ENCODE measurements at regions not wholly inside any gene's neighbourhood (a gene's known extent, or its start where the extent isn't known, plus 50 kb on each side); places are given as distances from the start of the nearest gene placed in this dataset.

GRCh38 chr4:138444260-138444659, 202.1 kb upstream of the SLC7A11 start:
- no peak overlapping the region for H2AK9ac ChIP-seq (replicated peaks; ENCODE audit: low read depth, low read length, poor library complexity)
- no peak overlapping the region for H2BK120ac ChIP-seq (ENCODE audit: low read depth, low read length)
- H3K14ac ChIP-seq (replicated peaks; ENCODE audit: low read depth, low read length): no peak overlapping the region
- in situ Hi-C loops (cut with MboI; ENCODE audit: low sequenced_read_pairs) (no loop called here), intact Hi-C loops (cut with micrococcal nuclease) (no loop called here), dilution Hi-C loops (cut with HindIII; ENCODE audit: low sequenced_read_pairs, unreplicated experiment) (no loop called here)
- no peak overlapping the region for H3K4me3 ChIP-seq (ENCODE audit: insufficient read depth, low read depth, low read length)
- H2BK20ac ChIP-seq (ENCODE audit: low read depth, low read length): no peak overlapping the region
- no peak overlapping the region for H2BK15ac ChIP-seq (ENCODE audit: low read depth, low read length)
- no peak overlapping the region for H3K4me2 ChIP-seq (ENCODE audit: low read depth, low read length)
- no peaks in the 10 kb centered on the region for H4K20me1 ChIP-seq (ENCODE audit: insufficient read depth, low read length)
- no peak overlapping the region for H2AFZ ChIP-seq (replicated peaks; ENCODE audit: low read length, poor library complexity)
- H4K91ac ChIP-seq (ENCODE audit: insufficient read depth, low read depth, low read length): no peak overlapping the region
- no peak overlapping the region for H3K9ac ChIP-seq (ENCODE audit: low read depth, low read length)
- 0 out of 2 replicates have a peak, but pooled peaks cover 3% of the 10 kb centered on the region for H3K9me3 ChIP-seq (ENCODE audit: control insufficient read depth, insufficient read depth, low read length)
- DNase-seq (no peak), ATAC-seq (ENCODE audit: low read depth) (no peak)
- H3K56ac ChIP-seq (ENCODE audit: extremely low read depth, insufficient read depth, low read length): no peak overlapping the region
- no peak overlapping the region for H3K4ac ChIP-seq (ENCODE audit: low read depth, low read length)
- no peak overlapping the region for H2AK5ac ChIP-seq (ENCODE audit: low read depth, low read length)
- no peak overlapping the region for H3K18ac ChIP-seq (ENCODE audit: low read depth, low read length)
- TF ChIP-seq CHD1 (IDR thresholded peaks at IDR 0.05; ENCODE audit: low read depth, low read length) (no peak), POLR2A (IDR thresholded peaks at IDR 0.05; ENCODE audit: low read depth, low read length) (no peak), RFX5 (IDR thresholded peaks at IDR 0.05; ENCODE audit: low read depth, low read length) (no peak), MXI1 (IDR thresholded peaks at IDR 0.05; ENCODE audit: borderline replicate concordance, low read depth, low read length) (no peak), CEBPB (IDR thresholded peaks at IDR 0.05; ENCODE audit: low read depth, low read length) (no peak), USF2 (IDR thresholded peaks at IDR 0.05; ENCODE audit: low read depth, low read length) (no peak), ELK1 (IDR thresholded peaks at IDR 0.05; ENCODE audit: borderline replicate concordance, low read depth, low read length) (no peak), MAFK (IDR thresholded peaks at IDR 0.05; ENCODE audit: low read depth, low read length) (no peak), SMC3 (IDR thresholded peaks at IDR 0.05; ENCODE audit: low read depth, low read length) (no peak), BHLHE40 (IDR thresholded peaks at IDR 0.05; ENCODE audit: low read depth, low read length) (no peak), RAD21 (IDR thresholded peaks at IDR 0.05; ENCODE audit: low read length) (no peak), FOS (IDR thresholded peaks at IDR 0.05; ENCODE audit: low read depth, low read length) (no peak), CTCF (conservative IDR thresholded peaks at IDR 0.05; ENCODE audit: low read depth, low read length) (no peak), RCOR1 (IDR thresholded peaks at IDR 0.05; ENCODE audit: insufficient replicate concordance, low read length) (no peak), MAZ (IDR thresholded peaks at IDR 0.05; ENCODE audit: borderline replicate concordance, low read depth, low read length) (no peak), NFE2L2 (IDR thresholded peaks at IDR 0.05; ENCODE audit: low read depth, low read length) (no peak)
- H4K8ac ChIP-seq (ENCODE audit: low read depth in 2 of 2, low read length in 2 of 2): no peak overlapping the region
- no peak overlapping the region for H3K23ac ChIP-seq (ENCODE audit: low read depth, low read length)
- no peaks in the 10 kb centered on the region for H3K36me3 ChIP-seq (ENCODE audit: control insufficient read depth, insufficient read depth, low read length)
- H3K9me1 ChIP-seq (ENCODE audit: insufficient read depth, low read length): no peaks in the 10 kb centered on the region
- no TSS peak for BruUV-seq (replicated peaks)
- ChIA-PET CTCF (no interaction called here), POLR2A (ENCODE audit: unreplicated experiment) (no interaction called here)
- H4K5ac ChIP-seq (ENCODE audit: low read depth, low read length): no peak overlapping the region
- no peak overlapping the region for H2BK5ac ChIP-seq (ENCODE audit: low read depth, low read length, poor library complexity, severe bottlenecking)
- H3K4me1 ChIP-seq (ENCODE audit: control insufficient read depth, insufficient read depth, low read length): 0 out of 2 replicates have a peak, but pooled peaks cover 2% of the 10 kb centered on the region
- no peaks in the 10 kb centered on the region for H3K79me1 ChIP-seq (ENCODE audit: low read depth in 1 of 2, low read length in 2 of 2)
- no peak overlapping the region for H3K27ac ChIP-seq (ENCODE audit: insufficient read depth, low read length)
- H3K27me3 ChIP-seq (ENCODE audit: control insufficient read depth, insufficient read depth, low read length): no peaks in the 10 kb centered on the region
- WGBS, 2 experiments (ENCODE audit: extremely low coverage in 2 of 2, insufficient read length in 1 of 2): no CpG with 5 or more reads among the region's 2 CpGs
